Neutrophil (primary cell): ENCODE measurements at regions not wholly inside any gene's neighbourhood (a gene's known extent, or its start where the extent isn't known, plus 50 kb on each side); places are given as distances from the start of the nearest gene placed in this dataset.
"Not testable (repeated sequence)": the region's sequence is repeated elsewhere in the genome, so short reads cannot be mapped to it uniquely, and the experiment has no call there.

Source experiments
- H3K27ac ChIP-seq: fragments of 200-600 bp; sonication (generic); 2 replicates; pipeline ENCODE4 v1.5.1; 2016; ENCODE audit warnings: mild to moderate bottlenecking, moderate library complexity
- H3K27me3 ChIP-seq: fragments of 200-600 bp; sonication (generic); 2 replicates; pipeline ENCODE4 v1.6.0; 2016; ENCODE audit warnings: mild to moderate bottlenecking
- H3K36me3 ChIP-seq: fragments of 200-600 bp; sonication (generic); 2 replicates; pipeline ENCODE4 v1.5.1; 2017
- H3K4me1 ChIP-seq, 2 experiments: fragments of 200-600 bp in 1 of 2; sonication (generic) in 1 of 2; 1 replicate in 1 of 2; 2 replicates in 1 of 2; pipeline versions ENCODE4 v1.5.1 to v1.6.1; 2013 to 2016; ENCODE audit warnings: low read depth in 1 of 2, low read length in 1 of 2, mild to moderate bottlenecking in 1 of 2, moderate library complexity in 1 of 2; ENCODE audit not compliant: control insufficient read depth in 1 of 2, insufficient read depth in 1 of 2
- H3K4me3 ChIP-seq, 2 experiments: fragments of 200-600 bp in 1 of 2; sonication (generic) in 1 of 2; 1 replicate in 1 of 2; 2 replicates in 1 of 2; pipeline ENCODE4 v1.5.1; 2013 to 2016; ENCODE audit warnings: low read depth in 1 of 2, low read length in 1 of 2, mild to moderate bottlenecking in 1 of 2, moderate library complexity in 1 of 2
- H3K9me3 ChIP-seq: fragments of 200-600 bp; sonication (generic); 2 replicates; pipeline ENCODE4 v1.5.1; 2016
- CTCF ChIP-seq: fragments of 200-600 bp; sonication (generic); IDR thresholded peaks from 2 replicates; pipeline ENCODE4 v1.5.1; 2016; ENCODE audit warnings: antibody characterized with exemption

GRCh38 chr20:57774111-57774880 is 64.5 kb upstream of the PMEPA1 start:
- Histone ChIP-seq H3K9me3 (no peaks in the 10 kb centered on the region), H3K27me3 (peaks cover 5% of the 10 kb centered on the region), H3K4me3 (no peak overlapping the region), H3K4me1 (no peaks in the 10 kb centered on the region), H3K36me3 (no peaks in the 10 kb centered on the region), H3K27ac (no peak overlapping the region)
- TF ChIP-seq CTCF = no peak

- TF ChIP-seq CTCF = no peak
- H3K27me3 ChIP-seq = peaks cover 8% of the 10 kb centered on the region
- H3K9me3 ChIP-seq = no peaks in the 10 kb centered on the region
- H3K4me3 ChIP-seq = no peak overlapping the region
- H3K4me1 ChIP-seq = no peaks in the 10 kb centered on the region
- no peaks in the 10 kb centered on the region for H3K36me3 ChIP-seq
- no peak overlapping the region for H3K27ac ChIP-seq
Measured at GRCh38 chr20:57773059-57773815, 63.4 kb upstream of the PMEPA1 start.

- H3K4me3 ChIP-seq = no peak overlapping the region
- no peak overlapping the region for H3K27ac ChIP-seq
- H3K4me1 ChIP-seq = no peaks in the 10 kb centered on the region
- no peaks in the 10 kb centered on the region for H3K36me3 ChIP-seq
- no peak for TF ChIP-seq CTCF
- H3K27me3 ChIP-seq = peaks cover 8% of the 10 kb centered on the region
- no peaks in the 10 kb centered on the region for H3K9me3 ChIP-seq
Measured at GRCh38 chr20:57772349-57772964, 62.6 kb upstream of the PMEPA1 start.

GRCh38 chr20:57770852-57771720 is 61.3 kb upstream of the PMEPA1 start:
- Histone ChIP-seq H3K27me3 (peaks cover 8% of the 10 kb centered on the region), H3K9me3 (no peaks in the 10 kb centered on the region), H3K4me1 (no peaks in the 10 kb centered on the region), H3K4me3 (no peak overlapping the region), H3K27ac (no peak overlapping the region), H3K36me3 (no peaks in the 10 kb centered on the region)
- no peak for TF ChIP-seq CTCF

- not testable (repeated sequence) for H3K4me3 ChIP-seq, H3K36me3 ChIP-seq, H3K27me3 ChIP-seq, H3K27ac ChIP-seq, H3K4me1 ChIP-seq, H3K9me3 ChIP-seq
Measured at GRCh38 chr20:57770401-57770800, 60.6 kb upstream of the PMEPA1 start.
